ENCODE measurements at regions not wholly inside any gene's neighbourhood (a gene's known extent, or its start where the extent isn't known, plus 50 kb on each side); places are given as distances from the start of the nearest gene placed in this dataset.

DNA sequence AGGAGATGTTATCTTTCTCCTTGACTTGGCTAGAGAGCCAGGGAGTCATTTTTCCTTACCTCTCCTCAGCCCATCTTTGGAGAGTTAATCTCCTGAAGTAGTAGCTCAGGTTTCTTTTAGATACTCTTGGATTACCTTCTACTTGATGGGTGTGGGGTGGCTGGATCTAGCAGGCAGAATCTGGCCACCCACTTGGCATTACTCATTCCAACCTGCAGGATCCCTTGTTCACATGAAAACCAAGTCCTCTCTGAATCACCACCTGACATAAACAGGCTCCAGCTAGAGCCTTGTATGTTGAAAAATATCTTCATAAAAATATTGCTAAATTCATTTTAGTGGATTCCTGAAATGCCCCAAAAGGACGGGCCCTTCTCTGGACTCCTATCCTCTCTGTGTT, 250.6 kb upstream of the PLET1 start:
- TF ChIP-seq POLR2A (IDR thresholded peaks at IDR 0.05; ENCODE audit: low read length), result no peak
- no peak for TF ChIP-seq GATA1 (IDR thresholded peaks at IDR 0.05; ENCODE audit: low read depth, low read length)

All from erythroblast (primary cell).